AG04450 (cell line): ENCODE measurements at regions not wholly inside any gene's neighbourhood (a gene's known extent, or its start where the extent isn't known, plus 50 kb on each side); places are given as distances from the start of the nearest gene placed in this dataset.
"Not testable (repeated sequence)": the region's sequence is repeated elsewhere in the genome, so short reads cannot be mapped to it uniquely, and the experiment has no call there.

Experiments used
- CTCF ChIA-PET: fragments of 300-600, 350-600 bp; formaldehyde crosslinking; extraction: SDS; loops from one replicate; lab custom pipeline; 2022; ENCODE audit warnings: antibody characterized with exemption, inconsistent platforms; lab: Charles Lee
- POLR2A ChIA-PET: fragments of 350-600 bp; formaldehyde crosslinking; extraction: SDS; loops from one replicate; lab custom pipeline; 2021; ENCODE audit warnings: antibody characterized with exemption, inconsistent platforms; lab: Yijun Ruan, JAX
- DNase-seq: peaks from one replicate; pipeline ENCODE4 v3.0.0-alpha.2; 2011; ENCODE audit warnings: low read depth, low spot score
- H3K27ac ChIP-seq: one replicate; pipeline ENCODE4 v1.5.1; 2012; ENCODE audit warnings: low read depth, low read length, control low read depth
- H3K27me3 ChIP-seq: one replicate; pipeline ENCODE4 v1.6.0; 2012; ENCODE audit warnings: low read length; ENCODE audit not compliant: control insufficient read depth, insufficient read depth
- H3K4me3 ChIP-seq: 2 replicates; pipeline ENCODE4 v1.5.1; 2011; ENCODE audit warnings: mild to moderate bottlenecking, low read depth, low read length, control low read depth
- H3K9me3 ChIP-seq: 2 replicates; pipeline ENCODE4 v1.5.1; 2012; ENCODE audit warnings: low read length; ENCODE audit not compliant: control insufficient read depth, insufficient read depth
- TF ChIP-seq, protein P1 (sequence below): IDR thresholded peaks from 2 replicates; pipeline ENCODE4 v1.5.1; 2011; ENCODE audit warnings: low read depth, low read length, control low read depth, inconsistent platforms

DNA sequence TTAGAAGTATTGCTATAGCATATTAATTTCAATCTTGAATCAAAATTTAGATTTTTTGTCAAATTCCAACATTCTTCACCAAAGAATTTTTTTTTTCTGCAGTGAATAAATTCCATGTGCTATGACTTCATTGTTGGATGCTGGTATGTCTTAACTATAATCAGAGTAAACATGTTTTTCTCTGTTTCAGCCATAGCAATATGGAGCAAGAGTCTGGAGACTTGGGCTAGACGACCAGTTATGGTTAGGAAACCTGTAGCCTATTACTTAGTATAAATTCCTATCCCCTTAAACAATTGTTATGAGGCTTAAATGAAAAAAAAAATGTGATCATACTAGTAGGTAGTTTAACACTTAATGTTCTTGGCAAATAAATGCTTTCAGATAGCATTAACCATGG lies 431.9 kb upstream of the FRG2C start:
- DNase-seq = no peak
- CTCF ChIA-PET = no interaction called here
- TF ChIP-seq, protein P1, sequence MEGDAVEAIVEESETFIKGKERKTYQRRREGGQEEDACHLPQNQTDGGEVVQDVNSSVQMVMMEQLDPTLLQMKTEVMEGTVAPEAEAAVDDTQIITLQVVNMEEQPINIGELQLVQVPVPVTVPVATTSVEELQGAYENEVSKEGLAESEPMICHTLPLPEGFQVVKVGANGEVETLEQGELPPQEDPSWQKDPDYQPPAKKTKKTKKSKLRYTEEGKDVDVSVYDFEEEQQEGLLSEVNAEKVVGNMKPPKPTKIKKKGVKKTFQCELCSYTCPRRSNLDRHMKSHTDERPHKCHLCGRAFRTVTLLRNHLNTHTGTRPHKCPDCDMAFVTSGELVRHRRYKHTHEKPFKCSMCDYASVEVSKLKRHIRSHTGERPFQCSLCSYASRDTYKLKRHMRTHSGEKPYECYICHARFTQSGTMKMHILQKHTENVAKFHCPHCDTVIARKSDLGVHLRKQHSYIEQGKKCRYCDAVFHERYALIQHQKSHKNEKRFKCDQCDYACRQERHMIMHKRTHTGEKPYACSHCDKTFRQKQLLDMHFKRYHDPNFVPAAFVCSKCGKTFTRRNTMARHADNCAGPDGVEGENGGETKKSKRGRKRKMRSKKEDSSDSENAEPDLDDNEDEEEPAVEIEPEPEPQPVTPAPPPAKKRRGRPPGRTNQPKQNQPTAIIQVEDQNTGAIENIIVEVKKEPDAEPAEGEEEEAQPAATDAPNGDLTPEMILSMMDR = no peak
- POLR2A ChIA-PET = no interaction called here
- H3K4me3 ChIP-seq = no peak overlapping the region
- no peaks in the 10 kb centered on the region for H3K27me3 ChIP-seq
- H3K27ac ChIP-seq = no peak overlapping the region
- H3K9me3 ChIP-seq = no peaks in the 10 kb centered on the region

- ChIA-PET CTCF (no interaction called here), POLR2A (no interaction called here)
- no peak overlapping the region for H3K27ac ChIP-seq
- no peaks in the 10 kb centered on the region for H3K9me3 ChIP-seq
- H3K4me3 ChIP-seq = no peak overlapping the region
- no peaks in the 10 kb centered on the region for H3K27me3 ChIP-seq
- DNase-seq = no peak
- TF ChIP-seq, protein P1 = no peak
These were observed 428.5 kb upstream of the FRG2C start for GRCh38 chr3:75235631-75236030.

GRCh38 chr3:75237053-75237452 lies 427.1 kb upstream of the FRG2C start:
- H3K27me3 ChIP-seq = no peaks in the 10 kb centered on the region
- TF ChIP-seq, protein P1 = no peak
- DNase-seq = no peak
- no peak overlapping the region for H3K27ac ChIP-seq
- ChIA-PET POLR2A (no interaction called here), CTCF (no interaction called here)
- H3K4me3 ChIP-seq = no peak overlapping the region
- H3K9me3 ChIP-seq = no peaks in the 10 kb centered on the region

DNA sequence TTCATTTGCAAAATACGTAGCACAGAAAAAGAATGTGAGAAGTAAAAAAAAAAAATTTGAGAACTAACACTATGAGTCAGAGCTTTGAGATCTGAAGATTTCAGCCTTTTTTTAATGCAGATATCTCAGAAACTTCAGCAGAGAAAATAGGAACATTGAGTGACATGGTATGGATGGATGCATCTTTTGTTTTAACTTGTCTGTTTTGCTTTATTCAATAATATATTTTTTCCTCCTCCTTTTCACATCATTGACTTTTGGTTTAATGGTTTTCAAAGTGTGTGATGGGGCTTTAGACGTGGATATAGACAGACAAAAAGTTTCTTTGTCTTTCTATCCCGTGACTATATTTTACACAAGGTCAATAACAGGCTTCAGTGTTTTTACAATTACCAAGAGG lies 426.7 kb upstream of the FRG2C start:
- Histone ChIP-seq H3K9me3 (no peaks in the 10 kb centered on the region), H3K27ac (no peak overlapping the region), H3K27me3 (no peaks in the 10 kb centered on the region), H3K4me3 (no peak overlapping the region)
- TF ChIP-seq, protein P1 = no peak
- POLR2A ChIA-PET = no interaction called here
- CTCF ChIA-PET = no interaction called here
- DNase-seq = no peak

DNA sequence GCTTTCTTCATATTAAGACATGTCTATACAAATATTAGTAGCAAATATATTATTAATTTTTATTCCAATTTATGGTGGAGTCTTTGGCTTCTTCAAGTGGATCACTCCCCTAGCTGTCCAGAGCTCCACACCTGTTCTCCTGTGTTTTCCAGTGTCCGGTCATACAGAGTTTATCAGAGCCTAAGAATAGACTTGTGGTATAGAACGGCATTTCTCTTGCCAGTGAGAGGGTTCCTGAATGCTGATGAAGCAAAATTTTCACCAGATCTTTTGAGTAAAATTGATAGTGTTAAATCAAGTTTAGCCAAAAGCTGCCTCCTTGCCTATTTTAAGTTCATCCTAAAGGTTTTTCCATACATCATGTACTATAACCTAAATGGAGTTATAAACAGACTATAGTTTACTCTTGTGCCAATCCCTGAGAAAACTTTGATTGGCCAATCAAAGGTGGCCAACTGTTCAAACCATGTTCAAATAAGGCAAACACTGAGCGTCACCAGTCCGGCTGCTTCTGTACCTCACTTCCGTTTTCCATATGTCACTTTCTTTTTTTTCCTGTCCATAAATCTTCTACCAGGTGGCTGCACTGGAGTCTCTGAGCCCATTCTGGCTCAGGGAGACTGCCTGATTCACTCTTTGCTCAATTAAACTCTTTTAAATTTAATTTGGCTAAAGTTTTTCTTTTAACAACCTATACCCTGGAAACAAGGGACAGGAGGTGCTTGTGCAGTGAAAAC lies 422.7 kb upstream of the FRG2C start:
- H3K27ac ChIP-seq, POLR2A ChIA-PET, H3K4me3 ChIP-seq, H3K27me3 ChIP-seq, H3K9me3 ChIP-seq, DNase-seq: not testable (repeated sequence)
- CTCF ChIA-PET = interaction anchor here (1.1 kb wide), 1 partner anchor 49 kb away, joined by 3 read pairs; no protein-coding TSS in a partner anchor
